Vagina (tissue), 2 donors: ENCODE measurements at regions not wholly inside any gene's neighbourhood (a gene's known extent, or its start where the extent isn't known, plus 50 kb on each side); places are given as distances from the start of the nearest gene placed in this dataset.

Experiments used
- DNase-seq, 2 donors: peaks; one replicate each; pipeline ENCODE4 v3.0.0-alpha.2; 2017; ENCODE audit errors: extremely low spot score in 2 of 2
- H3K27ac ChIP-seq: fragments of 200-600 bp; sonication (generic); one replicate; pipeline ENCODE4 v1.5.1; 2019
- H3K27me3 ChIP-seq: fragments of 200-600 bp; sonication (generic); one replicate; pipeline ENCODE4 v1.5.1; 2019
- H3K36me3 ChIP-seq, 2 donors: fragments of 200-600 bp; sonication (generic); one replicate each; pipeline ENCODE4 v1.5.1; 2017 to 2019
- H3K4me1 ChIP-seq: fragments of 200-600 bp; sonication (generic); one replicate; pipeline ENCODE4 v1.5.1; 2019
- H3K4me3 ChIP-seq, 2 donors: fragments of 200-600 bp; sonication (generic); 1 replicate in 1 of 2; 2 replicates in 1 of 2; pipeline ENCODE4 v1.5.1; 2016 to 2019
- H3K9me3 ChIP-seq: fragments of 200-600 bp; sonication (generic); one replicate; pipeline ENCODE4 v1.5.1; 2019
- CTCF ChIP-seq, 3 experiments: fragments of 450-650 bp in 2 of 3; fragments of 200-600 bp in 1 of 3; sonication (generic) in 1 of 3; IDR thresholded peaks; one replicate each; pipeline ENCODE4 v1.5.1; 2017 to 2019; ENCODE audit warnings: antibody characterized with exemption in 3 of 3, mild to moderate bottlenecking in 2 of 3, moderate library complexity in 2 of 3
- POLR2A ChIP-seq, 2 donors: fragments of 450-650 bp; IDR thresholded peaks; one replicate each; pipeline ENCODE4 v1.6.1; 2017; ENCODE audit warnings: antibody characterized with exemption in 2 of 2, mild to moderate bottlenecking in 2 of 2, moderate library complexity in 2 of 2
- POLR2AphosphoS5 ChIP-seq, 2 donors: sonication (generic); formaldehyde crosslinking; IDR thresholded peaks; one replicate each; pipeline ENCODE4 v1.9.0; 2017; ENCODE audit warnings: antibody characterized with exemption in 2 of 2, mild to moderate bottlenecking in 2 of 2, low read depth in 1 of 2; ENCODE audit not compliant: insufficient read depth in 1 of 2
- intact Hi-C: fragments of 100-400 bp; cut with DNase I; formaldehyde crosslinking; loops from one replicate; pipeline ENCODE4 v1.15.1; 2023

DNA sequence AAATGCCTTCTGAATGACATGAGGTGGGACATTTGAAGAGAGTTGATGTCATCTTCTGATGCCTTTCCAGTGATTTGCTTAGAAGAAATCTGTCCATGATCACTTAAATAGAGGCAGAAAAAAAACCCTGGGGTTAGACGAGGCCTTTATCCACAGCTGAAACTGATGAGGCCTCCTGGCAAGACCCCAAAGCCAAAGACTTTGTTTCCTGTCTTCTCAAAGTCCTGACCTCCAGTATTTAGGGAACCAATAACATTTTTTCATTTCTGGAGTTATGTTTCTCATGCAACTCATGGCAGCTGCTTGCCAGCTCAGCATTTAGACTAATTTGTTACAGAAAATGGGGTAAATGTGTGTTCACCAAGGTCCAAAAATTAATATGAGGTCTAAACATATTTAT lies 248.0 kb upstream of the PRDM1 start:
- H3K27ac ChIP-seq: no peak overlapping the region
- DNase-seq: no peak
- no peak overlapping the region for H3K4me3 ChIP-seq
- no peaks in the 10 kb centered on the region for H3K36me3 ChIP-seq
- intact Hi-C loops: no loop called here
- H3K9me3 ChIP-seq: no peaks in the 10 kb centered on the region
- H3K4me1 ChIP-seq: no peaks in the 10 kb centered on the region
- no peaks in the 10 kb centered on the region for H3K27me3 ChIP-seq
- TF ChIP-seq POLR2AphosphoS5 (IDR thresholded peaks at IDR 0.05; ENCODE audit: insufficient read depth in 1 of 2, low read depth in 1 of 2) (no peak), POLR2A (IDR thresholded peaks at IDR 0.05) (no peak), CTCF (IDR thresholded peaks at IDR 0.05) (no peak)

GRCh38 chr6:105836889-105837288 lies 249.2 kb upstream of the PRDM1 start:
- no peak overlapping the region for H3K27ac ChIP-seq
- no peaks in the 10 kb centered on the region for H3K9me3 ChIP-seq
- TF ChIP-seq POLR2AphosphoS5 (IDR thresholded peaks at IDR 0.05; ENCODE audit: insufficient read depth in 1 of 2, low read depth in 1 of 2): no peak
- no peak for TF ChIP-seq CTCF (IDR thresholded peaks at IDR 0.05)
- no peak for TF ChIP-seq POLR2A (IDR thresholded peaks at IDR 0.05)
- DNase-seq: no peak
- H3K4me1 ChIP-seq: no peaks in the 10 kb centered on the region
- intact Hi-C loops: no loop called here
- H3K27me3 ChIP-seq: no peaks in the 10 kb centered on the region
- H3K4me3 ChIP-seq: no peak overlapping the region
- no peaks in the 10 kb centered on the region for H3K36me3 ChIP-seq

DNA sequence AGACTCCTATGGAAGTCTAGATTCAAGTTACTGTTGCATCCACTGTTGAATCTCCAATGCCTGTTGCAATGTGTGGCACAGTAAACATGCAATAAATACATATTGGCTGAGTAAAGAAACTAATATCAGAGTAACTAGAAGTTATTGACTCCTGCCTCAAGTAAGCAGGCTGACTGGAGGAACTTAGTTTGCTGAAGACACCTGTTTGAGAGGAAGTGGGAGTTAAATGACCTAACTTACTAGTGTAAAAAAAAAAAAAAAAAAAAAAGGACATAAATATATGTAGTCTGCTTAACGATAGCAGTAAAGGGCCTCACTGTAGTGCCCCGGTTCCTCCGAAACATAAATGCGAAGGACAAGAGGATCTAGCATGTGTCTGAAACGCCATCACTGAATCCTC lies 249.8 kb upstream of the PRDM1 start:
- H3K4me1 ChIP-seq: no peaks in the 10 kb centered on the region
- H3K36me3 ChIP-seq: no peaks in the 10 kb centered on the region
- H3K9me3 ChIP-seq: no peaks in the 10 kb centered on the region
- H3K27ac ChIP-seq: no peak overlapping the region
- TF ChIP-seq POLR2AphosphoS5 (IDR thresholded peaks at IDR 0.05; ENCODE audit: insufficient read depth in 1 of 2, low read depth in 1 of 2) (no peak), POLR2A (IDR thresholded peaks at IDR 0.05) (no peak), CTCF (IDR thresholded peaks at IDR 0.05) (no peak)
- intact Hi-C loops: no loop called here
- H3K4me3 ChIP-seq: no peak overlapping the region
- no peak for DNase-seq
- no peaks in the 10 kb centered on the region for H3K27me3 ChIP-seq

GRCh38 chr6:105835373-105835772 lies 250.8 kb upstream of the PRDM1 start:
- no peaks in the 10 kb centered on the region for H3K9me3 ChIP-seq
- no peak overlapping the region for H3K27ac ChIP-seq
- H3K36me3 ChIP-seq: no peaks in the 10 kb centered on the region
- TF ChIP-seq CTCF (IDR thresholded peaks at IDR 0.05) (no peak), POLR2AphosphoS5 (IDR thresholded peaks at IDR 0.05; ENCODE audit: insufficient read depth in 1 of 2, low read depth in 1 of 2) (no peak)
- intact Hi-C loops: no loop called here
- no peak for DNase-seq
- H3K27me3 ChIP-seq: no peaks in the 10 kb centered on the region
- H3K4me3 ChIP-seq: no peak overlapping the region
- no peaks in the 10 kb centered on the region for H3K4me1 ChIP-seq

GRCh38 chr6:105833959-105834947 lies 251.9 kb upstream of the PRDM1 start:
- intact Hi-C loops: no loop called here
- Histone ChIP-seq H3K4me1 (no peaks in the 10 kb centered on the region), H3K27ac (no peak overlapping the region), H3K4me3 (no peak overlapping the region), H3K36me3 (no peaks in the 10 kb centered on the region), H3K9me3 (no peaks in the 10 kb centered on the region), H3K27me3 (no peaks in the 10 kb centered on the region)
- no peak for DNase-seq
- TF ChIP-seq CTCF (IDR thresholded peaks at IDR 0.05): no peak
- no peak for TF ChIP-seq POLR2A (IDR thresholded peaks at IDR 0.05)
- no peak for TF ChIP-seq POLR2AphosphoS5 (IDR thresholded peaks at IDR 0.05; ENCODE audit: insufficient read depth in 1 of 2, low read depth in 1 of 2)
